WTC11 (cell line): ENCODE measurements at regions not wholly inside any gene's neighbourhood (a gene's known extent, or its start where the extent isn't known, plus 50 kb on each side); places are given as distances from the start of the nearest gene placed in this dataset.

Source experiments
- FOXK1 ChIP-seq: sonication (generic); formaldehyde crosslinking; IDR thresholded peaks from 2 replicates; pipeline ENCODE4 v1.8.0; 2022; ENCODE audit warnings: mild to moderate bottlenecking, moderate library complexity, missing genetic modification reagents
- MLX ChIP-seq: sonication (generic); formaldehyde crosslinking; IDR thresholded peaks from 2 replicates; pipeline ENCODE4 v1.8.1; 2023; ENCODE audit warnings: mild to moderate bottlenecking, missing genetic modification reagents, moderate library complexity

- TF ChIP-seq MLX = no peak
- TF ChIP-seq FOXK1 (CRISPR knock-in tag) = no peak
These were observed 459.4 kb upstream of the DMAC1 start for GRCh38 chr9:8259028-8259427.
